ENCODE measurements at regions not wholly inside any gene's neighbourhood (a gene's known extent, or its start where the extent isn't known, plus 50 kb on each side); places are given as distances from the start of the nearest gene placed in this dataset.

GRCh38 chr10:3263082-3263481 is 90.5 kb upstream of the PITRM1 start:
- H3F3A ChIP-seq (ENCODE audit: control insufficient read depth, insufficient read depth) = no peaks in the 10 kb centered on the region
- H3K79me2 ChIP-seq (ENCODE audit: control insufficient read depth, low read length) = no peaks in the 10 kb centered on the region
- no peak overlapping the region for H3K27ac ChIP-seq (ENCODE audit: low read depth, low read length)
- no peak for TF ChIP-seq CTCF (IDR thresholded peaks at IDR 0.05; ENCODE audit: low read depth, low read length, poor library complexity, severe bottlenecking)
- no peaks in the 10 kb centered on the region for H3K27me3 ChIP-seq (ENCODE audit: control insufficient read depth, low read length)
- H3K4me3 ChIP-seq (ENCODE audit: low read length) = no peak overlapping the region
- no peaks in the 10 kb centered on the region for H3K9me2 ChIP-seq (replicated peaks; ENCODE audit: control insufficient read depth, low read length)
- H3K4me2 ChIP-seq (ENCODE audit: low read length) = no peak overlapping the region
- no peaks in the 10 kb centered on the region for H3K4me1 ChIP-seq (ENCODE audit: control insufficient read depth, low read length)
- no peaks in the 10 kb centered on the region for H3K9me3 ChIP-seq (ENCODE audit: control insufficient read depth, insufficient read depth, low read length)
- no peaks in the 10 kb centered on the region for H4K20me1 ChIP-seq (ENCODE audit: control insufficient read depth, insufficient read depth, low read depth, low read length)
- no peaks in the 10 kb centered on the region for H3K36me3 ChIP-seq (ENCODE audit: control insufficient read depth, low read length)

GRCh38 chr10:3261921-3262320 is 89.3 kb upstream of the PITRM1 start:
- Histone ChIP-seq H3K27ac (ENCODE audit: low read depth, low read length) (no peak overlapping the region), H3K9me3 (ENCODE audit: control insufficient read depth, insufficient read depth, low read length) (no peaks in the 10 kb centered on the region), H3F3A (ENCODE audit: control insufficient read depth, insufficient read depth) (no peaks in the 10 kb centered on the region), H3K4me1 (ENCODE audit: control insufficient read depth, low read length) (no peaks in the 10 kb centered on the region), H3K79me2 (ENCODE audit: control insufficient read depth, low read length) (no peaks in the 10 kb centered on the region), H3K4me3 (ENCODE audit: low read length) (no peak overlapping the region), H3K27me3 (ENCODE audit: control insufficient read depth, low read length) (no peaks in the 10 kb centered on the region), H3K36me3 (ENCODE audit: control insufficient read depth, low read length) (no peaks in the 10 kb centered on the region), H3K4me2 (ENCODE audit: low read length) (no peak overlapping the region), H3K9me2 (replicated peaks; ENCODE audit: control insufficient read depth, low read length) (no peaks in the 10 kb centered on the region), H4K20me1 (ENCODE audit: control insufficient read depth, insufficient read depth, low read depth, low read length) (no peaks in the 10 kb centered on the region)
- no peak for TF ChIP-seq CTCF (IDR thresholded peaks at IDR 0.05; ENCODE audit: low read depth, low read length, poor library complexity, severe bottlenecking)
- TF ChIP-seq EZH2phosphoT487 (IDR thresholded peaks at IDR 0.05; ENCODE audit: borderline replicate concordance, low read length) = no peak

GRCh38 chr10:3260066-3260834 is 87.7 kb upstream of the PITRM1 start:
- no peaks in the 10 kb centered on the region for H3K27me3 ChIP-seq (ENCODE audit: control insufficient read depth, low read length)
- H3K27ac ChIP-seq (ENCODE audit: low read depth, low read length) = no peak overlapping the region
- no peak for TF ChIP-seq EZH2phosphoT487 (IDR thresholded peaks at IDR 0.05; ENCODE audit: borderline replicate concordance, low read length)
- TF ChIP-seq CTCF (IDR thresholded peaks at IDR 0.05; ENCODE audit: low read depth, low read length, poor library complexity, severe bottlenecking) = no peak

More at GRCh38 chr10:3260066-3260834, 87.7 kb upstream of the PITRM1 start:
- Histone ChIP-seq H3K4me2 (ENCODE audit: low read length) (no peak overlapping the region), H3K9me3 (ENCODE audit: control insufficient read depth, insufficient read depth, low read length) (no peaks in the 10 kb centered on the region), H3K4me3 (ENCODE audit: low read length) (no peak overlapping the region), H3F3A (ENCODE audit: control insufficient read depth, insufficient read depth) (no peaks in the 10 kb centered on the region), H4K20me1 (ENCODE audit: control insufficient read depth, insufficient read depth, low read depth, low read length) (no peaks in the 10 kb centered on the region), H3K79me2 (ENCODE audit: control insufficient read depth, low read length) (no peaks in the 10 kb centered on the region), H3K4me1 (ENCODE audit: control insufficient read depth, low read length) (no peaks in the 10 kb centered on the region), H3K9me2 (replicated peaks; ENCODE audit: control insufficient read depth, low read length) (no peaks in the 10 kb centered on the region), H3K36me3 (ENCODE audit: control insufficient read depth, low read length) (no peaks in the 10 kb centered on the region)
